22Rv1 (cell line): ENCODE measurements at regions not wholly inside any gene's neighbourhood (a gene's known extent, or its start where the extent isn't known, plus 50 kb on each side); places are given as distances from the start of the nearest gene placed in this dataset.
"Not testable (repeated sequence)": the region's sequence is repeated elsewhere in the genome, so short reads cannot be mapped to it uniquely, and the experiment has no call there.

Source experiments
- H3K27ac ChIP-seq: fragments of 450-650 bp; 2 replicates; pipeline ENCODE4 v1.5.1; 2017
- ZFX ChIP-seq: fragments of 450-650 bp; IDR thresholded peaks from 2 replicates; pipeline ENCODE4 v1.6.1; 2017; ENCODE audit warnings: antibody characterized with exemption, borderline replicate concordance
- TF ChIP-seq, protein P1 (sequence below): fragments of 450-650 bp; IDR thresholded peaks from 2 replicates; pipeline ENCODE4 v1.5.1; 2017; ENCODE audit warnings: mild to moderate bottlenecking

DNA sequence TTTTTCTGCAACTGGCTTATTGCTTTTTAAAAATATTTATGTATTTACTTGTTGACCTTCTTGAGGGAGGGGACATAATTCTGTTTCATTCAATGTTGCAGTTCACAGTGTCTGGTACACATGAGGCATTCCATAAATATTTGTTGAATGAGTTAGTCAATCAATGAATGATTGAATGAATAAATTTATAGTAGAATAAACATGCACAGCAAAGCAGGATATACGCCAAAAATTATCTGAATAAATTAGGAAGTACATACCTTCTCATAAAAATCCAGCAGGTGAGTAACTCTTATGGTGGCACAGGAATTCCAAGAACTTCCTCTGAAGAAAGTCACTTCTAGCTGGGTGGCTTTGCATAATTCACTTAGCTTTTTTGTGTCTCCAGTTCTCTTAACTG, 469.4 kb upstream of the ATP11B start:
- no peak for TF ChIP-seq ZFX
- TF ChIP-seq, protein P1, sequence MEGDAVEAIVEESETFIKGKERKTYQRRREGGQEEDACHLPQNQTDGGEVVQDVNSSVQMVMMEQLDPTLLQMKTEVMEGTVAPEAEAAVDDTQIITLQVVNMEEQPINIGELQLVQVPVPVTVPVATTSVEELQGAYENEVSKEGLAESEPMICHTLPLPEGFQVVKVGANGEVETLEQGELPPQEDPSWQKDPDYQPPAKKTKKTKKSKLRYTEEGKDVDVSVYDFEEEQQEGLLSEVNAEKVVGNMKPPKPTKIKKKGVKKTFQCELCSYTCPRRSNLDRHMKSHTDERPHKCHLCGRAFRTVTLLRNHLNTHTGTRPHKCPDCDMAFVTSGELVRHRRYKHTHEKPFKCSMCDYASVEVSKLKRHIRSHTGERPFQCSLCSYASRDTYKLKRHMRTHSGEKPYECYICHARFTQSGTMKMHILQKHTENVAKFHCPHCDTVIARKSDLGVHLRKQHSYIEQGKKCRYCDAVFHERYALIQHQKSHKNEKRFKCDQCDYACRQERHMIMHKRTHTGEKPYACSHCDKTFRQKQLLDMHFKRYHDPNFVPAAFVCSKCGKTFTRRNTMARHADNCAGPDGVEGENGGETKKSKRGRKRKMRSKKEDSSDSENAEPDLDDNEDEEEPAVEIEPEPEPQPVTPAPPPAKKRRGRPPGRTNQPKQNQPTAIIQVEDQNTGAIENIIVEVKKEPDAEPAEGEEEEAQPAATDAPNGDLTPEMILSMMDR: no peak
- no peak overlapping the region for H3K27ac ChIP-seq

DNA sequence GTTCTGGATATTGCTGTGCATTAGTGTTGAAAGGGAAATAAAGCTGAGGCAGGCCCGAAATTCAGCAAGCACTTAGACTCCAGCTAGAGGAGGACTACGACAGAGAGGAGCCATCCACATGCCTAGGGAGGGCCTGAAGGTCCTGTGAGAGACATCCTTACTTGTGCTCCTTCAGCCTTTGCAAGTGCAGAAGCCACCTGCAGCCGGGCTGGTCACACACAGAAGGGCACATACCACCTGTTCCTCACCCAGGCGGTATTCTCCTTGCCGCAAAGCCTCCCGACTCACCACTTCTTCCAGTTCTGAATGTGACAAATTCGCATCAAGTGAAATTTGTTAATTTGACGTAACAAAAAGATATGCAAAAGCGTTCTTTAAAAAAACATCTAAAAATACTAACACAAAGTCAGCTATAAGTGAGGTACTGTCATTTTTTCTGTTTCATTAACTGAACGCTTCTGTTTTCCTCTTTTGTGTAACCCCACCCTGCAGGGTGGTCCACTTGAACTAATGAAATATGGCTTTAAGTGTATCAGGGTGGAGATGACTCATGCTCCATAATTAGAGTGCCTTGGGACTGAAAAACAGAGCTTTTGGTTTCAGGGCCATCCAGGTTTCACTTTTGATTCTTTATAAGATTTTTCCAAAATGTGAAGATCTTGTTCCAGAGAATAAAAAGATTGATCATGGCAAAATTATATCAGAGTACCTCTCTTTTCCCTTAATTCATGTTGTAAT, 467.9 kb upstream of the ATP11B start:
- no peak overlapping the region for H3K27ac ChIP-seq
- TF ChIP-seq, protein P1: no peak
- no peak for TF ChIP-seq ZFX

DNA sequence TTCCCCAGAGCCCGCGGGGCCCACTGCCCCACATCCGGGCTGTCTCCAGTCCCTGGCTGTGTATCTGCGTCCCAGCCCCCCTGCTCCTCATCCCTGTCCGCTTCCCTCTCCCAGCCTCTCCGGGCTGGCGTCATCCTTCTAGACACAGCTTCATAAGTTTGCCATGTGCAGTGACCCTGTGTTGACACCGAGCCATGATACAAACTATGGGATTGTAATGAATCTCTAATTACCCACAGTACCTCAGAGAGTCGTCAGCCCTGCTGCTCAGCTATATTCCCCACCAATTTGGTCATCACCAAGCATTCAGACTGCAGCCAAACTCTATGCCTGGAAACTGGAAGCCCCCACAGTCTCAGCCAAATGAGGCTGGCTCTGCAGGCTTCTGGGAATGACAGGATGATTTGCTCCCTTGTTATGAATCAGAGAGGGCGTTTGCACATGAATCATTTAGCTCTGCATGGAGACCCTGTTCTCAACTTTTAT, 466.1 kb upstream of the ATP11B start:
- no peak for TF ChIP-seq ZFX
- no peak overlapping the region for H3K27ac ChIP-seq

DNA sequence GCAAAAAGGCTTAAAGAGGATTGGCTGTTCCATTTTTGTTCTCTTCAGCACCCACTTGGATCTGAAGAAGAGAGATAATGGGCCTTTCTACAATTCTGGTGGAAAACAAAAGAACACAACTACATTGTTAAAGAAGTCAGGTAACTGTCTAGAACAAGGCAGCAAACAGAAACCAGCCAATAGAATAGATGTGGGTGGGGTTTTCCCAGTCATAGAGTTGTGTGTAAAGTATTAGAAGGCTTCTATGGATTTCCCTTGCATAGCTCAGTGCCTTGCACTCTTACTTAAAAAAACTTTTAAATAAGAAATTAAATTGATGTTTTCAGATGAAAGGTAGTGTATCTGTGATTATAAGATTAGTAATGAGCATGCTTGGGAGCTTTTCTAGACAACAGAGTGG, 462.7 kb upstream of the ATP11B start:
- no peak overlapping the region for H3K27ac ChIP-seq
- TF ChIP-seq, protein P1: no peak
- TF ChIP-seq ZFX: no peak

DNA sequence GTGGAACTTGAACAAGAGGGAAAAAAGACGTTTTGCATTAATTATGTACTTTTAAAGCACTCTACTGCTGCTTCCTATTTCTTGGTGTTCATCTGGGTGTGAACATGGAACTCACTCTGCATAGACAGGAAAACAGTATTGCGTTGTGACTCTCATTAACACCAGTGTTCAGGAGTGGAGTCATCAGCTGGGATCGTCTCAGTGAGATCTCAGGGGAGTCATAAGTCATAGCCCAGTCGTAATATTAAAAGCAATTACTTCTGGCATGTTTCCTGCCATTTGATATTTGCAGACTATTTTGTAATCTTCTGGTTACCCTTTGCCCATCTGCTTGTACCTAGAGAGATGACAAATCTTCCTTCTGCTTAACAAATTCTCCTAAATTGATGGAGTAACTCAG, 462.0 kb upstream of the ATP11B start:
- no peak overlapping the region for H3K27ac ChIP-seq
- TF ChIP-seq ZFX: no peak
- TF ChIP-seq, protein P1: no peak

DNA sequence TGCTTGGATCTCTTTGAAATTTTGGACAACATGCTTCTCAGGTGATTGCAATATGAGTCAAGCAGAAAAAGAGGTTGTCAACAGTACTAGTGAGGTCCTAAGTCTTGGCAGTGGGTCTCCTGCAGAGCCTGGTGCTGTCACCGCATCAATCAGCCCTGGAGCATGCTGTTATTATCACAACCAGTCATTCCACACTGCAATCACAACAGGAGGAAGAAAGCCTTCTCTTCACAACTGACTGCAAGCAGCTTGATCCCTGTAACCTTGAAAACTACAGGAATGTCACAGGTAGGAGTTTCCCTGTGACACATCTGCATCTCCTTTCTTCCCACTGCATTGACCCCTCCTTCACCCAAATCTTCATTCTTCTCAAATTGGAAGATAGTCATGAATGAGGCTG, 451.1 kb upstream of the ATP11B start:
- H3K27ac ChIP-seq: no peak overlapping the region

DNA sequence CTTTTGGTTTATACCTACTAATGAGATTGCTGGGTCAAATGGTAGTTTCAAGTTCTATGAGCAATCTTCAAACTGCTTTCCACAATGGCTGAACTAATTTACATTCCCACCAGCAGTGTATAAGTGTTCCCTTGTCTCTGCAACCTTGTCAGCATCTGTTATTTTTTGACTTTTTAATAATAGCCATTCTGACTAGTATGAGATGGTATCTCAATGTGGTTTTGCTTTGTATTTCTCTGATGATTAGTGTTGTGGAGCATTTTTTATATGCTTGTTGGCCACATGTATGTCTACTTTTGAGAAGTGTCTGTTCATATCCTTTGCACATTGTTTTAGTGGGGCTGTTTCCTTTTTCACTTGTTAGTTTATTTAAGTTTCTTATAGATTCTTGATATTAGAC, 449.3 kb upstream of the ATP11B start:
- not testable (repeated sequence) for H3K27ac ChIP-seq

More for the DNA sequence above, 451.1 kb upstream of the ATP11B start:
- no peak for TF ChIP-seq ZFX
- TF ChIP-seq, protein P1: no peak

DNA sequence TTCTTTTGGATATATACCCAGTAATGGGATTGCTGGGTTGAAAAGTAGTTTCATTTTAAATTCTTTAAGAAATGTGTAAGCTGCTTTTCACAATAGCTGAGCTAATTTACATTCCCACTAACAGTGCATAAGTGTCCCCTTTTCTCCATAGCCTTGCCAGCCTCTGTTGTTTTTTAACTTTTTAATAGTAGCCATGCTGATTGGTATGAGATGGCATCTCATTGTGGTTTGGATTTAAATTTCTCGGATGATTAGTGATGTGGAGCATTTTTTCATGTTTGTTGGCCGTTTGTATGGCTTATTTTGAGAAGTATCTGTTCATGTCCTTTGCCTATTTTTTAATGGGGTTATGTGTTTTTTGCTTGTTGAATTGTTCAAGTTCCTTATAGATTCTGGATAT, 444.3 kb upstream of the ATP11B start:
- TF ChIP-seq, protein P1: no peak
- TF ChIP-seq ZFX: no peak
- no peak overlapping the region for H3K27ac ChIP-seq
